HepG2 (cell line): ENCODE measurements at regions not wholly inside any gene's neighbourhood (a gene's known extent, or its start where the extent isn't known, plus 50 kb on each side); places are given as distances from the start of the nearest gene placed in this dataset.

ENCODE experiments used
- ATAC-seq: fragments of 200-7000 bp; cut with Tn5 transposase; 3 replicates; pipeline ENCODE4 v1.9.1; 2020; ENCODE audit warnings: mild to moderate bottlenecking, moderate library complexity
- BruUV-seq: library from RNA; stranded (reverse); fragments of 400-500 nt; replicated peaks from 2 replicates; lab custom pipeline; 2021; lab: Mats Ljungman, UMichigan
- CTCF ChIA-PET: fragments of 300-600 bp; formaldehyde crosslinking; extraction: SDS; loops from one replicate; lab custom pipeline; 2021; ENCODE audit warnings: low total read pairs, inconsistent platforms, low intra/inter-chr PET ratio; lab: Yijun Ruan, JAX
- POLR2A ChIA-PET: fragments of 350-600 bp; sonication (Branson Sonifier 250); formaldehyde crosslinking; loops from one replicate; lab custom pipeline; 2020; ENCODE audit warnings: antibody characterized with exemption, inconsistent platforms; lab: Yijun Ruan, JAX
- DNase-seq: peaks from one replicate; pipeline ENCODE4 v3.0.0-alpha.2; 2015; ENCODE audit warnings: low spot score
- FAIRE-seq: peaks from 3 replicates; lab custom pipeline; 2011; peaks lifted over from hg19 to GRCh38; lab: Jason Lieb, UNC
- H2AFZ ChIP-seq: one replicate; pipeline ENCODE4 v1.6.1; 2011; ENCODE audit warnings: low read length, inconsistent platforms
- H3K27ac ChIP-seq: fragments of 300-600 bp; 3 replicates; pipeline ENCODE4 v1.8.0; 2011; ENCODE audit warnings: mixed run types, mild to moderate bottlenecking, mixed read lengths, low read length, inconsistent platforms; ENCODE audit not compliant: insufficient read depth; ENCODE audit errors: extremely low read length
- H3K27me3 ChIP-seq, 2 experiments: fragments of 200-600 bp in 1 of 2; 2 replicates in 1 of 2; 3 replicates in 1 of 2; pipeline versions ENCODE4 v1.6.0 to v1.8.0; 2011; ENCODE audit warnings: low read length in 2 of 2, mild to moderate bottlenecking in 2 of 2, moderate library complexity in 2 of 2, inconsistent platforms in 1 of 2; ENCODE audit not compliant: insufficient read depth in 2 of 2, control insufficient read depth in 1 of 2
- H3K36me3 ChIP-seq, 2 experiments: fragments of 200-600 bp in 1 of 2; replicated peaks in 1 of 2; 2 replicates in 1 of 2; 3 replicates in 1 of 2; pipeline versions ENCODE4 v1.5.1 to v1.8.0; 2011; ENCODE audit warnings: low read length in 2 of 2, inconsistent platforms in 1 of 2; ENCODE audit not compliant: insufficient read depth in 2 of 2, control insufficient read depth in 1 of 2
- H3K4me1 ChIP-seq: 2 replicates; pipeline ENCODE4 v1.5.1; 2012; ENCODE audit warnings: low read length, inconsistent platforms; ENCODE audit not compliant: insufficient read depth
- H3K4me2 ChIP-seq: 2 replicates; pipeline ENCODE4 v1.6.0; 2011; ENCODE audit warnings: low read depth, low read length, inconsistent platforms
- H3K4me3 ChIP-seq, 3 experiments: fragments of 200-600 bp in 1 of 3; sonication (generic), shearing (Covaris generic) in 1 of 3; replicated peaks in 1 of 3; 2 replicates each; pipeline ENCODE4 v1.5.1; 2011 to 2016; ENCODE audit warnings: low read length in 3 of 3, inconsistent platforms in 2 of 3, low read depth in 2 of 3, mild to moderate bottlenecking in 2 of 3, control low read depth in 1 of 3, mixed read lengths in 1 of 3; ENCODE audit not compliant: insufficient read depth in 1 of 3
- H3K79me2 ChIP-seq: one replicate; pipeline ENCODE4 v1.6.1; 2011; ENCODE audit warnings: low read length, inconsistent platforms; ENCODE audit not compliant: insufficient read depth
- H3K9ac ChIP-seq: 2 replicates; pipeline ENCODE4 v1.6.0; 2011; ENCODE audit warnings: mild to moderate bottlenecking, low read depth, low read length, inconsistent platforms; ENCODE audit not compliant: insufficient read depth
- H3K9me3 ChIP-seq: 2 replicates; pipeline ENCODE4 v1.5.1; 2012; ENCODE audit warnings: mild to moderate bottlenecking, low read length
- H4K20me1 ChIP-seq: 2 replicates; pipeline ENCODE4 v1.6.0; 2011; ENCODE audit warnings: inconsistent platforms, mild to moderate bottlenecking, low read length, moderate library complexity; ENCODE audit not compliant: insufficient read depth
- ATRX ChIP-seq: sonication (generic); formaldehyde crosslinking; IDR thresholded peaks from 2 replicates; pipeline ENCODE4 v1.4.0; 2020; ENCODE audit warnings: missing genetic modification reagents, borderline replicate concordance
- KLF15 ChIP-seq: sonication (generic); formaldehyde crosslinking; IDR thresholded peaks from 2 replicates; pipeline ENCODE4 v1.8.1; 2023; ENCODE audit warnings: borderline replicate concordance, mild to moderate bottlenecking, inconsistent platforms, missing genetic modification reagents, mixed read lengths
- KLF6 ChIP-seq: IDR thresholded peaks from 2 replicates; pipeline ENCODE4 v1.8.0; 2016; ENCODE audit warnings: missing biosample characterization, missing genetic modification reagents
- SETDB1 ChIP-seq: sonication (generic); formaldehyde crosslinking; IDR thresholded peaks from 2 replicates; pipeline ENCODE4 v1.5.1; 2020; ENCODE audit warnings: missing genetic modification reagents, mild to moderate bottlenecking, borderline replicate concordance
- SP1 ChIP-seq, 2 experiments: fragments of 450-650 bp in 1 of 2; sonication (generic) in 1 of 2; formaldehyde crosslinking in 1 of 2; IDR thresholded peaks; 2 replicates each; pipeline versions ENCODE4 v1.4.0 to v1.6.1; 2016 to 2020; ENCODE audit warnings: missing genetic modification reagents in 1 of 2
- ZFP62 ChIP-seq: sonication (generic); formaldehyde crosslinking; IDR thresholded peaks from 2 replicates; pipeline ENCODE4 v1.4.0; 2020; ENCODE audit warnings: missing genetic modification reagents
- ZNF10 ChIP-seq: sonication (generic); formaldehyde crosslinking; IDR thresholded peaks from 2 replicates; pipeline ENCODE4 v1.4.0; 2020; ENCODE audit warnings: mild to moderate bottlenecking, low read depth, missing genetic modification reagents, borderline replicate concordance
- WGBS: methylation state at CpG from one replicate; pipeline ENCODE4 v1.1.6; 2017; ENCODE audit warnings: low lambda C conversion rate; 5-methylcytosine and 5-hydroxymethylcytosine counted together
- in situ Hi-C: cut with HindIII; loops from 2 replicates; pipeline ENCODE4 v1.10.0; 2017; ENCODE audit warnings: low pct_unique_long_range_greater_than_20kb; ENCODE audit not compliant: extremely low pct_ligation_motif_present
- intact Hi-C: fragments of 100-400 bp; cut with micrococcal nuclease; formaldehyde crosslinking; loops from one replicate; pipeline ENCODE4 v1.10.0; 2022; ENCODE audit not compliant: unreplicated experiment
- TF ChIP-seq, protein P1 (sequence below): sonication (generic); formaldehyde crosslinking; IDR thresholded peaks from 2 replicates; pipeline ENCODE4 v1.5.1; 2020; ENCODE audit warnings: mild to moderate bottlenecking, missing genetic modification reagents, borderline replicate concordance
- TF ChIP-seq, protein P2 (sequence below): sonication (generic); formaldehyde crosslinking; IDR thresholded peaks from 2 replicates; pipeline ENCODE4 v1.4.0; 2020; ENCODE audit warnings: mild to moderate bottlenecking, missing genetic modification reagents

DNA sequence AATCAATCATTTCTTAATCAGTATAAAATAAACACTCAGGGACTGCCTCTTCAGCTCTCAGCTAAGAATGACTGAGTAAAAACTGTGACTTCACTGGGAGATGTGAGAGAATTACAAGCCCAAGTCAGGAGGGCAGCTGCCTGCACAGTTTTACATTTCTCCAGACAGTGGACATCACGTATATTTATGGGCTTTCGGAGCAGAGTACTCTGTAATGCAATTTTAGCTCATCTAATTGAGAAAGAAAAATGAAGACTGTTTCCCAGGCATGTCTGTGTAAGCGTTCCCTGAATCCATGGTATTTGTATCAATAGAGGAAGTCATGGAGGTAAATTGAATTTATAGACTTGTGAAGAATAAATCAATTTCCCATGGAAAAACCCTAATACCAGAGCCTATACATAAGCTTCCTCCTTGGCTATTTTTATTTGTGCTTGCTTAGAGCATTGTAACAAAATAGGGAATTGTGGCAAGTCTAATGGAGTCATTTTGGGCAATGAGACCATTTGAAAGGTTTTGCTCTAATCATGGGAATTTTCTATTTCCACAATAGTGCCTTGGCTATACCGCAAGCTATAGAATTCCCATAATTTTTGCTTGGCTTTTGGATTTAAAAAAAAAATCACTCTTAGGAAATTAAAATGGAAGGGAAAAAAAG is 87.2 kb downstream of the SLC5A7 start:
- FAIRE-seq (no peak), DNase-seq (no peak), ATAC-seq (no peak)
- H3K27me3 ChIP-seq: no peaks in the 10 kb centered on the region; a peak in 2 of 5 replicates
- H3K36me3 ChIP-seq: no peaks in the 10 kb centered on the region
- in situ Hi-C loops: no loop called here
- intact Hi-C loops: no loop called here
- no peaks in the 10 kb centered on the region for H3K4me1 ChIP-seq
- H3K9me3 ChIP-seq: no peaks in the 10 kb centered on the region
- no peak overlapping the region for H3K9ac ChIP-seq
- 26% methylated on average over 4 of the region's 4 CpGs for WGBS
- H3K79me2 ChIP-seq: no peaks in the 10 kb centered on the region
- no peak overlapping the region for H2AFZ ChIP-seq
- no TSS peak for BruUV-seq
- no peak overlapping the region for H3K27ac ChIP-seq
- H3K4me2 ChIP-seq: no peak overlapping the region
- H4K20me1 ChIP-seq: no peaks in the 10 kb centered on the region
- ChIA-PET CTCF (no interaction called here), POLR2A (no interaction called here)
- TF ChIP-seq ZNF10 (CRISPR knock-in tag) (no peak), KLF6 (CRISPR knock-in tag) (no peak), ATRX (CRISPR knock-in tag) (no peak), SP1 (IDR thresholded peaks at IDR 0.05) (no peak), SP1 (CRISPR knock-in tag; IDR thresholded peaks at IDR 0.05) (no peak), SETDB1 (no peak), ZFP62 (CRISPR knock-in tag) (no peak), KLF15 (CRISPR knock-in tag) (no peak)
- TF ChIP-seq, protein P1, sequence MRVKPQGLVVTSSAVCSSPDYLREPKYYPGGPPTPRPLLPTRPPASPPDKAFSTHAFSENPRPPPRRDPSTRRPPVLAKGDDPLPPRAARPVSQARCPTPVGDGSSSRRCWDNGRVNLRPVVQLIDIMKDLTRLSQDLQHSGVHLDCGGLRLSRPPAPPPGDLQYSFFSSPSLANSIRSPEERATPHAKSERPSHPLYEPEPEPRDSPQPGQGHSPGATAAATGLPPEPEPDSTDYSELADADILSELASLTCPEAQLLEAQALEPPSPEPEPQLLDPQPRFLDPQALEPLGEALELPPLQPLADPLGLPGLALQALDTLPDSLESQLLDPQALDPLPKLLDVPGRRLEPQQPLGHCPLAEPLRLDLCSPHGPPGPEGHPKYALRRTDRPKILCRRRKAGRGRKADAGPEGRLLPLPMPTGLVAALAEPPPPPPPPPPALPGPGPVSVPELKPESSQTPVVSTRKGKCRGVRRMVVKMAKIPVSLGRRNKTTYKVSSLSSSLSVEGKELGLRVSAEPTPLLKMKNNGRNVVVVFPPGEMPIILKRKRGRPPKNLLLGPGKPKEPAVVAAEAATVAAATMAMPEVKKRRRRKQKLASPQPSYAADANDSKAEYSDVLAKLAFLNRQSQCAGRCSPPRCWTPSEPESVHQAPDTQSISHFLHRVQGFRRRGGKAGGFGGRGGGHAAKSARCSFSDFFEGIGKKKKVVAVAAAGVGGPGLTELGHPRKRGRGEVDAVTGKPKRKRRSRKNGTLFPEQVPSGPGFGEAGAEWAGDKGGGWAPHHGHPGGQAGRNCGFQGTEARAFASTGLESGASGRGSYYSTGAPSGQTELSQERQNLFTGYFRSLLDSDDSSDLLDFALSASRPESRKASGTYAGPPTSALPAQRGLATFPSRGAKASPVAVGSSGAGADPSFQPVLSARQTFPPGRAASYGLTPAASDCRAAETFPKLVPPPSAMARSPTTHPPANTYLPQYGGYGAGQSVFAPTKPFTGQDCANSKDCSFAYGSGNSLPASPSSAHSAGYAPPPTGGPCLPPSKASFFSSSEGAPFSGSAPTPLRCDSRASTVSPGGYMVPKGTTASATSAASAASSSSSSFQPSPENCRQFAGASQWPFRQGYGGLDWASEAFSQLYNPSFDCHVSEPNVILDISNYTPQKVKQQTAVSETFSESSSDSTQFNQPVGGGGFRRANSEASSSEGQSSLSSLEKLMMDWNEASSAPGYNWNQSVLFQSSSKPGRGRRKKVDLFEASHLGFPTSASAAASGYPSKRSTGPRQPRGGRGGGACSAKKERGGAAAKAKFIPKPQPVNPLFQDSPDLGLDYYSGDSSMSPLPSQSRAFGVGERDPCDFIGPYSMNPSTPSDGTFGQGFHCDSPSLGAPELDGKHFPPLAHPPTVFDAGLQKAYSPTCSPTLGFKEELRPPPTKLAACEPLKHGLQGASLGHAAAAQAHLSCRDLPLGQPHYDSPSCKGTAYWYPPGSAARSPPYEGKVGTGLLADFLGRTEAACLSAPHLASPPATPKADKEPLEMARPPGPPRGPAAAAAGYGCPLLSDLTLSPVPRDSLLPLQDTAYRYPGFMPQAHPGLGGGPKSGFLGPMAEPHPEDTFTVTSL (CRISPR knock-in tag): no peak
- TF ChIP-seq, protein P2, sequence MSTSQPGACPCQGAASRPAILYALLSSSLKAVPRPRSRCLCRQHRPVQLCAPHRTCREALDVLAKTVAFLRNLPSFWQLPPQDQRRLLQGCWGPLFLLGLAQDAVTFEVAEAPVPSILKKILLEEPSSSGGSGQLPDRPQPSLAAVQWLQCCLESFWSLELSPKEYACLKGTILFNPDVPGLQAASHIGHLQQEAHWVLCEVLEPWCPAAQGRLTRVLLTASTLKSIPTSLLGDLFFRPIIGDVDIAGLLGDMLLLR (CRISPR knock-in tag): no peak
- no peak overlapping the region for H3K4me3 ChIP-seq
